ENCODE measurements at regions not wholly inside any gene's neighbourhood (a gene's known extent, or its start where the extent isn't known, plus 50 kb on each side); places are given as distances from the start of the nearest gene placed in this dataset.

DNA sequence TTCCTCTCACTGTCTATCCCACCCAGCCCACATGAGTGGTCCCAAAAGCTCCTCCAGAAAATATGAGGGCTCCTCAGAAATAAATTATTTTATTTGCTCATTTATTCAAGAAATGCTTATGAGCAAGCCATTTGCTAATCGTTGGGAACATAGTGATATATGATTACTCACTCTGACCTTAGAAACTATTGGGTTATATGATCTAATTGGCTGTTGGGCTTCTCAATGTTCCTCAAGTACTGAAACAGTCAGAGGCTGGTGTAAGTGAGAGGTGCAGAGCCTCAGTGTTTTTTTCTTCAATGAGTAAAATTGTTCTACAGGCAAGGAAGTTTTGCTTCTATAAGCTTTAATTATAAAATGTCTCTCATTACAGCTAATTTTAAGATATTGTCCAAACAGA, 893.8 kb upstream of the INTU start (continued):
- TF ChIP-seq FOXP4 (CRISPR knock-in tag; IDR thresholded peaks at IDR 0.05) (no peak), MAX (CRISPR knock-in tag; IDR thresholded peaks at IDR 0.05) (no peak)
- TF ChIP-seq, protein P1, sequence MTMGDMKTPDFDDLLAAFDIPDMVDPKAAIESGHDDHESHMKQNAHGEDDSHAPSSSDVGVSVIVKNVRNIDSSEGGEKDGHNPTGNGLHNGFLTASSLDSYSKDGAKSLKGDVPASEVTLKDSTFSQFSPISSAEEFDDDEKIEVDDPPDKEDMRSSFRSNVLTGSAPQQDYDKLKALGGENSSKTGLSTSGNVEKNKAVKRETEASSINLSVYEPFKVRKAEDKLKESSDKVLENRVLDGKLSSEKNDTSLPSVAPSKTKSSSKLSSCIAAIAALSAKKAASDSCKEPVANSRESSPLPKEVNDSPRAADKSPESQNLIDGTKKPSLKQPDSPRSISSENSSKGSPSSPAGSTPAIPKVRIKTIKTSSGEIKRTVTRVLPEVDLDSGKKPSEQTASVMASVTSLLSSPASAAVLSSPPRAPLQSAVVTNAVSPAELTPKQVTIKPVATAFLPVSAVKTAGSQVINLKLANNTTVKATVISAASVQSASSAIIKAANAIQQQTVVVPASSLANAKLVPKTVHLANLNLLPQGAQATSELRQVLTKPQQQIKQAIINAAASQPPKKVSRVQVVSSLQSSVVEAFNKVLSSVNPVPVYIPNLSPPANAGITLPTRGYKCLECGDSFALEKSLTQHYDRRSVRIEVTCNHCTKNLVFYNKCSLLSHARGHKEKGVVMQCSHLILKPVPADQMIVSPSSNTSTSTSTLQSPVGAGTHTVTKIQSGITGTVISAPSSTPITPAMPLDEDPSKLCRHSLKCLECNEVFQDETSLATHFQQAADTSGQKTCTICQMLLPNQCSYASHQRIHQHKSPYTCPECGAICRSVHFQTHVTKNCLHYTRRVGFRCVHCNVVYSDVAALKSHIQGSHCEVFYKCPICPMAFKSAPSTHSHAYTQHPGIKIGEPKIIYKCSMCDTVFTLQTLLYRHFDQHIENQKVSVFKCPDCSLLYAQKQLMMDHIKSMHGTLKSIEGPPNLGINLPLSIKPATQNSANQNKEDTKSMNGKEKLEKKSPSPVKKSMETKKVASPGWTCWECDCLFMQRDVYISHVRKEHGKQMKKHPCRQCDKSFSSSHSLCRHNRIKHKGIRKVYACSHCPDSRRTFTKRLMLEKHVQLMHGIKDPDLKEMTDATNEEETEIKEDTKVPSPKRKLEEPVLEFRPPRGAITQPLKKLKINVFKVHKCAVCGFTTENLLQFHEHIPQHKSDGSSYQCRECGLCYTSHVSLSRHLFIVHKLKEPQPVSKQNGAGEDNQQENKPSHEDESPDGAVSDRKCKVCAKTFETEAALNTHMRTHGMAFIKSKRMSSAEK (CRISPR knock-in tag; IDR thresholded peaks at IDR 0.05; ENCODE audit: borderline replicate concordance): no peak
- TF ChIP-seq, protein P2, sequence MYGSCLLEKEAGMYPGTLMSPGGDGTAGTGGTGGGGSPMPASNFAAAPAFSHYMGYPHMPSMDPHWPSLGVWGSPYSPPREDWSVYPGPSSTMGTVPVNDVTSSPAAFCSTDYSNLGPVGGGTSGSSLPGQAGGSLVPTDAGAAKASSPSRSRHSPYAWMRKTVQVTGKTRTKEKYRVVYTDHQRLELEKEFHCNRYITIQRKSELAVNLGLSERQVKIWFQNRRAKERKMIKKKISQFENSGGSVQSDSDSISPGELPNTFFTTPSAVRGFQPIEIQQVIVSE (CRISPR knock-in tag; IDR thresholded peaks at IDR 0.05; ENCODE audit: borderline replicate concordance): no peak

GRCh38 chr4:126740687-126741086, 892.1 kb upstream of the INTU start:
- H3K9me3 Mint-ChIP-seq: peaks cover 8% of the 10 kb centered on the region
- no peak for DNase-seq (ENCODE audit: low spot score)
- H3K4me1 Mint-ChIP-seq: no peaks in the 10 kb centered on the region
- no peak overlapping the region for H3K4me3 Mint-ChIP-seq
- no peak overlapping the region for H3K27ac Mint-ChIP-seq
- no peaks in the 10 kb centered on the region for H3K27me3 Mint-ChIP-seq (ENCODE audit: low read depth)
- H3K36me3 Mint-ChIP-seq: no peaks in the 10 kb centered on the region
- no peak for ATAC-seq
- ChIA-PET CTCF (no interaction called here), POLR2A (no interaction called here)
- TF ChIP-seq, protein P3, sequence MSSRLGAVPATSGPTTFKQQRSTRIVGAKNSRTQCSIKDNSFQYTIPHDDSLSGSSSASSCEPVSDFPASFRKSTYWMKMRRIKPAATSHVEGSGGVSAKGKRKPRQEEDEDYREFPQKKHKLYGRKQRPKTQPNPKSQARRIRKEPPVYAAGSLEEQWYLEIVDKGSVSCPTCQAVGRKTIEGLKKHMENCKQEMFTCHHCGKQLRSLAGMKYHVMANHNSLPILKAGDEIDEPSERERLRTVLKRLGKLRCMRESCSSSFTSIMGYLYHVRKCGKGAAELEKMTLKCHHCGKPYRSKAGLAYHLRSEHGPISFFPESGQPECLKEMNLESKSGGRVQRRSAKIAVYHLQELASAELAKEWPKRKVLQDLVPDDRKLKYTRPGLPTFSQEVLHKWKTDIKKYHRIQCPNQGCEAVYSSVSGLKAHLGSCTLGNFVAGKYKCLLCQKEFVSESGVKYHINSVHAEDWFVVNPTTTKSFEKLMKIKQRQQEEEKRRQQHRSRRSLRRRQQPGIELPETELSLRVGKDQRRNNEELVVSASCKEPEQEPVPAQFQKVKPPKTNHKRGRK (CRISPR knock-in tag; IDR thresholded peaks at IDR 0.05; ENCODE audit: borderline replicate concordance): no peak
- TF ChIP-seq OVOL2 (CRISPR knock-in tag; IDR thresholded peaks at IDR 0.05; ENCODE audit: borderline replicate concordance) (no peak), ZNF232 (CRISPR knock-in tag; IDR thresholded peaks at IDR 0.05) (no peak), AFF4 (CRISPR knock-in tag; IDR thresholded peaks at IDR 0.05; ENCODE audit: borderline replicate concordance) (no peak), EMX1 (CRISPR knock-in tag; IDR thresholded peaks at IDR 0.05) (no peak), IRF2 (CRISPR knock-in tag; IDR thresholded peaks at IDR 0.05; ENCODE audit: borderline replicate concordance, low read depth) (no peak), ELF4 (CRISPR knock-in tag; IDR thresholded peaks at IDR 0.05; ENCODE audit: low read depth) (no peak)
- TF ChIP-seq, protein P4, sequence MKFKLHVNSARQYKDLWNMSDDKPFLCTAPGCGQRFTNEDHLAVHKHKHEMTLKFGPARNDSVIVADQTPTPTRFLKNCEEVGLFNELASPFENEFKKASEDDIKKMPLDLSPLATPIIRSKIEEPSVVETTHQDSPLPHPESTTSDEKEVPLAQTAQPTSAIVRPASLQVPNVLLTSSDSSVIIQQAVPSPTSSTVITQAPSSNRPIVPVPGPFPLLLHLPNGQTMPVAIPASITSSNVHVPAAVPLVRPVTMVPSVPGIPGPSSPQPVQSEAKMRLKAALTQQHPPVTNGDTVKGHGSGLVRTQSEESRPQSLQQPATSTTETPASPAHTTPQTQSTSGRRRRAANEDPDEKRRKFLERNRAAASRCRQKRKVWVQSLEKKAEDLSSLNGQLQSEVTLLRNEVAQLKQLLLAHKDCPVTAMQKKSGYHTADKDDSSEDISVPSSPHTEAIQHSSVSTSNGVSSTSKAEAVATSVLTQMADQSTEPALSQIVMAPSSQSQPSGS (CRISPR knock-in tag; IDR thresholded peaks at IDR 0.05; ENCODE audit: borderline replicate concordance, low read depth): no peak
- TF ChIP-seq, protein P5, sequence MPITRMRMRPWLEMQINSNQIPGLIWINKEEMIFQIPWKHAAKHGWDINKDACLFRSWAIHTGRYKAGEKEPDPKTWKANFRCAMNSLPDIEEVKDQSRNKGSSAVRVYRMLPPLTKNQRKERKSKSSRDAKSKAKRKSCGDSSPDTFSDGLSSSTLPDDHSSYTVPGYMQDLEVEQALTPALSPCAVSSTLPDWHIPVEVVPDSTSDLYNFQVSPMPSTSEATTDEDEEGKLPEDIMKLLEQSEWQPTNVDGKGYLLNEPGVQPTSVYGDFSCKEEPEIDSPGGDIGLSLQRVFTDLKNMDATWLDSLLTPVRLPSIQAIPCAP (CRISPR knock-in tag; IDR thresholded peaks at IDR 0.05): no peak
- TF ChIP-seq, protein P6, sequence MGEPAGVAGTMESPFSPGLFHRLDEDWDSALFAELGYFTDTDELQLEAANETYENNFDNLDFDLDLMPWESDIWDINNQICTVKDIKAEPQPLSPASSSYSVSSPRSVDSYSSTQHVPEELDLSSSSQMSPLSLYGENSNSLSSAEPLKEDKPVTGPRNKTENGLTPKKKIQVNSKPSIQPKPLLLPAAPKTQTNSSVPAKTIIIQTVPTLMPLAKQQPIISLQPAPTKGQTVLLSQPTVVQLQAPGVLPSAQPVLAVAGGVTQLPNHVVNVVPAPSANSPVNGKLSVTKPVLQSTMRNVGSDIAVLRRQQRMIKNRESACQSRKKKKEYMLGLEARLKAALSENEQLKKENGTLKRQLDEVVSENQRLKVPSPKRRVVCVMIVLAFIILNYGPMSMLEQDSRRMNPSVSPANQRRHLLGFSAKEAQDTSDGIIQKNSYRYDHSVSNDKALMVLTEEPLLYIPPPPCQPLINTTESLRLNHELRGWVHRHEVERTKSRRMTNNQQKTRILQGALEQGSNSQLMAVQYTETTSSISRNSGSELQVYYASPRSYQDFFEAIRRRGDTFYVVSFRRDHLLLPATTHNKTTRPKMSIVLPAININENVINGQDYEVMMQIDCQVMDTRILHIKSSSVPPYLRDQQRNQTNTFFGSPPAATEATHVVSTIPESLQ (CRISPR knock-in tag; IDR thresholded peaks at IDR 0.05): no peak
